D721Med (cell line): ENCODE measurements at regions not wholly inside any gene's neighbourhood (a gene's known extent, or its start where the extent isn't known, plus 50 kb on each side); places are given as distances from the start of the nearest gene placed in this dataset.
"Not testable (repeated sequence)": the region's sequence is repeated elsewhere in the genome, so short reads cannot be mapped to it uniquely, and the experiment has no call there.

ENCODE experiments used
- DNase-seq: peaks from one replicate; pipeline ENCODE4 v3.0.0; 2011; ENCODE audit warnings: low spot score; ENCODE audit not compliant: insufficient read length
- FAIRE-seq: peaks from 2 replicates; lab custom pipeline; 2011; peaks lifted over from hg19 to GRCh38; lab: Jason Lieb, UNC
- TF ChIP-seq, protein P1 (sequence below): IDR thresholded peaks from 2 replicates; pipeline ENCODE4 v1.5.1; 2012; ENCODE audit warnings: mild to moderate bottlenecking, control low read depth; ENCODE audit not compliant: insufficient read depth; ENCODE audit errors: missing control alignments

DNA sequence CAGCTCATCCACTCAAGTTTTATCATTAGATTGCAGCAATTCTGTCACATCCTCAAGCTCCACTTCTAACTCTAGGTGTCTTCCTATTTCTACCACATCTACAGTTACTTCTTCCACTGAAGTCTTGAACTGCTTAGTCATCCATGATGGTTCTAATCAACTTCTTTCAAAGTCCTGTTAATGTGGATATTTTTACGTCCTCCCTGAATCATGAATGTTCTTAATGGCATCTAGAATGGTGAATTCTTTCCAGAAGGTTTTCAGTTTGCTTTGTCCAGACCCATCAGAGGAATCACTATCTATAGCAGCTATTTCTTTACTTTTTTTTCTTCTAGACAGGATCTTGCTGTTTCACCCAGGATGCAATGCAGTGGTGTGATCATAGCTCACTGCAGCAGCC, 78.0 kb upstream of the RNPC3 start:
- DNase-seq, result no peak
- no peak for FAIRE-seq
- TF ChIP-seq, protein P1, sequence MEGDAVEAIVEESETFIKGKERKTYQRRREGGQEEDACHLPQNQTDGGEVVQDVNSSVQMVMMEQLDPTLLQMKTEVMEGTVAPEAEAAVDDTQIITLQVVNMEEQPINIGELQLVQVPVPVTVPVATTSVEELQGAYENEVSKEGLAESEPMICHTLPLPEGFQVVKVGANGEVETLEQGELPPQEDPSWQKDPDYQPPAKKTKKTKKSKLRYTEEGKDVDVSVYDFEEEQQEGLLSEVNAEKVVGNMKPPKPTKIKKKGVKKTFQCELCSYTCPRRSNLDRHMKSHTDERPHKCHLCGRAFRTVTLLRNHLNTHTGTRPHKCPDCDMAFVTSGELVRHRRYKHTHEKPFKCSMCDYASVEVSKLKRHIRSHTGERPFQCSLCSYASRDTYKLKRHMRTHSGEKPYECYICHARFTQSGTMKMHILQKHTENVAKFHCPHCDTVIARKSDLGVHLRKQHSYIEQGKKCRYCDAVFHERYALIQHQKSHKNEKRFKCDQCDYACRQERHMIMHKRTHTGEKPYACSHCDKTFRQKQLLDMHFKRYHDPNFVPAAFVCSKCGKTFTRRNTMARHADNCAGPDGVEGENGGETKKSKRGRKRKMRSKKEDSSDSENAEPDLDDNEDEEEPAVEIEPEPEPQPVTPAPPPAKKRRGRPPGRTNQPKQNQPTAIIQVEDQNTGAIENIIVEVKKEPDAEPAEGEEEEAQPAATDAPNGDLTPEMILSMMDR, result no peak

DNA sequence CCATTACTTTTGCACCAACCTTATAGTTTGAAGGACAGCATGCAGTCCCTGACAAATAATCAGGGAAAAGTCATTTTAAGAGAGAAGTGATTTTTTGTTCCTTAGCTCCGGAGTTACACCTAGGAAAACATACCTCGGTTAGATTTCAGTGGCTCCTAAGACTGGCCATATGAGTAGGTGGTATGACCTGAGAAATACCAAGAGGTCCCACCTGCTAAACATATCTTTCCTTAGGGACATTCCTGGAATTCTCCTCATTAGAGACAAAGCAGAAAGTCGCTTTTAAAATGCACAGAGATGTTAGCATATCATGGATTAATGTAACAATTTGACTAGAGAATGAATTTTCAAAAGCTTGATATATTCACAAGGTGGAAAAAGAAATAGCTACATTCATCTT, 84.2 kb upstream of the RNPC3 start:
- TF ChIP-seq, protein P1, result no peak
- no peak for DNase-seq
- FAIRE-seq, result no peak

- FAIRE-seq, DNase-seq: not testable (repeated sequence)
Observed at GRCh38 chr1:103436568-103437100, 88.9 kb upstream of the RNPC3 start.

DNA sequence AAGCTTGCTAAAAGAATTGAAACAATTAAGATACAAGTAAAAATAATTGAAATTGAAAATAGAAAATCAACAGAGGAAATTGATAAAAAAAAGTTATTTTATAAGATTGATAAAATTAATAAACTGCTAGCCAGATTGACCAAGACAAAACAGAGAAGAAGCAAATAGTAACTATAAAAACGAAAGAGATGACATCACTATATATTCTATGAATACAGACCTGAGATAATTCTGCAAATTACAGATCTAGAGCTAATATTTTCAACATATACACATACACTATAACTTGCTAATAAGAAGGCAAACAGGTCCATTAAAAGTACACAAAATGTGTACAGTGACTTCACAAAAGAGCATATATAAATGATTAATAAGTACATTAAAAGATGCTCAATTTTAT, 90.1 kb upstream of the RNPC3 start:
- FAIRE-seq, result no peak
- DNase-seq, result no peak

DNA sequence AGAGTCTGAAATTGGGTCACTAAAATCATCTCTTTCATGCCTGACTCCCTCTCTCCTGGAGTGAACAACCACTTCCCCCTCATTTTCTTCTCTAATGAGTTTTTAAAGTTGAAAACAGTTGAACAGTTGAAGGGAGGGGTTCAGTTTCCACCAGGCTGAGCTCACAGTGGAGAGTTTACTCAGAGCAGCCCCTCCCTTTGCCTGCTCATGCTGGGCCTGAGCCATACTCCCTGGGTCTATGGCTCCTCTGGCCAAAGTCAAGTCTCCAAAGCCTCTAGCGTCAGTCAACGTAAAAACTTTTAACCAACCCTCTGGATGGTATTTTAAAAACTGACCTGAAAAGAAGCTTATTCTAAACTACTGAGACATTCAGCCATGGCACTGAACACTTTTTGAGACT, 100.8 kb upstream of the RNPC3 start:
- TF ChIP-seq, protein P1, result no peak
- DNase-seq (no peak), FAIRE-seq (no peak)

More for the DNA sequence above, 90.1 kb upstream of the RNPC3 start:
- TF ChIP-seq, protein P1, result no peak

DNA sequence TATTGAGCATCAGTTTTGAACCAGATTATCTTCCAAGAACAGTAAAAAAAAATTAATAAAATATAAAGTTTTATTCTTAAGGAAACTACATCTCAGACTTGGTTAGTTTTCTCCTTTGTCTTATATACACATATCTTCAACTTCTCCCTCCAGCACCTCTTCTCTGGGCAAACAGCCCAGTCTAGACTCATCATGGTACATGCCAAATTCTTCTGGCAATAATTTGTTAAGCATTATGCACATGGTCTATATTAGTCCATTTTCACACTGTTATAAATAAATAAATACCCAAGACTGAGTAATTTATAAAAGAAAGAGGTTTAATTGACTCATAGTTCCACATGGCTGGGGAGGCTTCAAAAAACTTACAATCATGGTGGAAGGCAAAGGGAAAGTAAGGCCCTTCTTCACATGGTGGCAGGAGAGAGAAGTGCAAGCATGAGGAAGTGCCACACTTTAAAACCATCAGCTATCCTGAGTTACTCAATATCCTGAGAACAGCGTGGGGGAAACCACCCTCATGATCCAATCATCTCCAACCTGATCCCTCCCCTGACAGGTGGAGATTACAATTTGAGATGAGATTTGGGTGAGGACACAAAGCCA, 108.7 kb upstream of the RNPC3 start:
- DNase-seq, result no peak
- TF ChIP-seq, protein P1, result no peak
- FAIRE-seq, result no peak

DNA sequence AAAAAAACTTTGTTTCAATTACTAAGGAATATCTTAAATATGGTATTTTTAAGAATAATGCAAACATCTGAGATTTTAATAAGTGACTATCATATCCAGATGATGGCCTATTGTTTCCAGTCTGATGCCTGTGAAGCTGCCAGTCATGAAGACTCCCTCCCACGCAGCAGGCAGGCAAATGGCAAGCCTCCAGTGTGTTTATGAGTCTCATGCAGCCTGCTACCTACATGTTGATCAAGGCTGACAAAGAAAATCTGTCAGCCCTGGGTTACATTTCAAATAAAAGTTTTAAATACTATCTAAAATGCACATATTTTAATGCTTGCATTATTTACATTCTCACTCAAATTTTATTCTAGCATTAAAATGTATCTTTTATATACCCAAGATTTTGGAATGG, 137.6 kb upstream of the RNPC3 start:
- DNase-seq, result no peak
- FAIRE-seq, result no peak
- TF ChIP-seq, protein P1, result no peak
